Ishikawa (cell line): ENCODE measurements at regions not wholly inside any gene's neighbourhood (a gene's known extent, or its start where the extent isn't known, plus 50 kb on each side); places are given as distances from the start of the nearest gene placed in this dataset.

Source experiments
- CEBPB ChIP-seq: IDR thresholded peaks from 2 replicates; pipeline ENCODE4 v1.6.1; 2012
- CREB1 ChIP-seq: IDR thresholded peaks from 2 replicates; pipeline ENCODE4 v1.6.1; 2012; ENCODE audit warnings: low read depth
- EGR1 ChIP-seq: IDR thresholded peaks from 2 replicates; pipeline ENCODE4 v1.6.1; 2012
- EP300 ChIP-seq: IDR thresholded peaks from 2 replicates; pipeline ENCODE4 v1.6.1; 2012; ENCODE audit warnings: borderline replicate concordance
- FOXM1 ChIP-seq: IDR thresholded peaks from 2 replicates; pipeline ENCODE4 v1.6.1; 2012; ENCODE audit warnings: low read depth, borderline replicate concordance
- MAX ChIP-seq: IDR thresholded peaks from 2 replicates; pipeline ENCODE4 v1.6.1; 2012
- NFIC ChIP-seq: IDR thresholded peaks from 2 replicates; pipeline ENCODE4 v1.6.1; 2012
- RAD21 ChIP-seq: IDR thresholded peaks from 2 replicates; pipeline ENCODE4 v1.6.1; 2012; ENCODE audit warnings: low read depth
- REST ChIP-seq: IDR thresholded peaks from 2 replicates; pipeline ENCODE4 v1.6.1; 2012; ENCODE audit warnings: low read depth, mild to moderate bottlenecking
- TAF1 ChIP-seq: IDR thresholded peaks from 2 replicates; pipeline ENCODE4 v1.6.1; 2012; ENCODE audit warnings: low read depth, mild to moderate bottlenecking
- TCF12 ChIP-seq: IDR thresholded peaks from 2 replicates; pipeline ENCODE4 v1.6.1; 2012; ENCODE audit warnings: low read depth
- TEAD4 ChIP-seq: IDR thresholded peaks from 2 replicates; pipeline ENCODE4 v1.6.1; 2012
- USF1 ChIP-seq: IDR thresholded peaks from 2 replicates; pipeline ENCODE4 v1.6.1; 2012
- YY1 ChIP-seq: IDR thresholded peaks from 2 replicates; pipeline ENCODE4 v1.6.1; 2012; ENCODE audit warnings: low read depth
- ZBTB7A ChIP-seq: IDR thresholded peaks from 2 replicates; pipeline ENCODE4 v1.6.1; 2012; ENCODE audit warnings: low read depth

- no peak for TF ChIP-seq CREB1
Observed at GRCh38 chr7:46089281-46089680, 168.2 kb upstream of the IGFBP3 start.

- TF ChIP-seq ZBTB7A (no peak), CEBPB (no peak), YY1 (no peak), EP300 (no peak), FOXM1 (no peak), REST (no peak), RAD21 (no peak), TAF1 (no peak)
Observed at GRCh38 chr7:46080595-46081159, 159.6 kb upstream of the IGFBP3 start.

GRCh38 chr7:46079421-46079820 is 158.3 kb upstream of the IGFBP3 start:
- TF ChIP-seq ZBTB7A (no peak), REST (no peak), MAX (no peak), CREB1 (no peak), RAD21 (no peak), TCF12 (no peak), TAF1 (no peak), EGR1 (no peak), USF1 (no peak), CEBPB (no peak), YY1 (no peak), TEAD4 (no peak), FOXM1 (no peak), NFIC (no peak), EP300 (no peak)

GRCh38 chr7:46076527-46076926 is 155.5 kb upstream of the IGFBP3 start:
- TF ChIP-seq TEAD4, result no peak
- TF ChIP-seq YY1, result no peak
- TF ChIP-seq TCF12, result no peak
- no peak for TF ChIP-seq FOXM1
- no peak for TF ChIP-seq CEBPB
- TF ChIP-seq EGR1, result no peak
- TF ChIP-seq CREB1, result no peak
- no peak for TF ChIP-seq EP300
- TF ChIP-seq USF1, result no peak
- no peak for TF ChIP-seq REST
- no peak for TF ChIP-seq NFIC
- no peak for TF ChIP-seq TAF1
- no peak for TF ChIP-seq MAX
- TF ChIP-seq RAD21, result no peak
- TF ChIP-seq ZBTB7A, result no peak

GRCh38 chr7:46072722-46073121 is 151.7 kb upstream of the IGFBP3 start:
- TF ChIP-seq TAF1 (no peak), EP300 (no peak), MAX (no peak), EGR1 (no peak), REST (no peak)
